IMR-90 (cell line): ENCODE measurements at regions not wholly inside any gene's neighbourhood (a gene's known extent, or its start where the extent isn't known, plus 50 kb on each side); places are given as distances from the start of the nearest gene placed in this dataset.

Experiments
- ATAC-seq: fragments of 200-7000 bp; cut with Tn5 transposase; 2 replicates; pipeline ENCODE4 v1.9.1; 2020; ENCODE audit warnings: low read depth, mild to moderate bottlenecking, moderate library complexity
- BruUV-seq: library from RNA; stranded (reverse); fragments of 400-500 nt; replicated peaks from 2 replicates; lab custom pipeline; 2021; lab: Mats Ljungman, UMichigan
- CTCF ChIA-PET: fragments of 300-600 bp; formaldehyde crosslinking; extraction: SDS; loops from one replicate; lab custom pipeline; 2021; ENCODE audit warnings: antibody characterized with exemption; lab: Yijun Ruan, JAX
- POLR2A ChIA-PET: fragments of 300-600 bp; sonication (Branson Sonifier 250); formaldehyde crosslinking; loops from one replicate; lab custom pipeline; 2022; ENCODE audit warnings: antibody characterized with exemption; ENCODE audit not compliant: unreplicated experiment; lab: Charles Lee
- DNase-seq: peaks from one replicate; pipeline ENCODE4 v3.0.0; 2013
- H2AFZ ChIP-seq: replicated peaks from 2 replicates; pipeline ENCODE3; 2013; ENCODE audit warnings: low read length, mild to moderate bottlenecking; ENCODE audit not compliant: poor library complexity
- H2AK5ac ChIP-seq: 2 replicates; pipeline ENCODE4 v1.6.1; 2013; ENCODE audit warnings: low read depth, low read length, inconsistent platforms
- H2AK9ac ChIP-seq: replicated peaks from 2 replicates; pipeline ENCODE3; 2013; ENCODE audit warnings: mild to moderate bottlenecking, low read depth, low read length, moderate library complexity; ENCODE audit not compliant: poor library complexity
- H2BK120ac ChIP-seq: 2 replicates; pipeline ENCODE4 v1.6.1; 2013; ENCODE audit warnings: low read depth, low read length, inconsistent platforms
- H2BK15ac ChIP-seq: 3 replicates; pipeline ENCODE4 v1.6.1; 2013; ENCODE audit warnings: low read depth, low read length, inconsistent platforms
- H2BK20ac ChIP-seq: 2 replicates; pipeline ENCODE4 v1.6.1; 2013; ENCODE audit warnings: low read depth, mild to moderate bottlenecking, inconsistent platforms, low read length, moderate library complexity
- H2BK5ac ChIP-seq: 2 replicates; pipeline ENCODE4 v1.6.1; 2013; ENCODE audit warnings: mild to moderate bottlenecking, low read depth, low read length, inconsistent platforms; ENCODE audit not compliant: poor library complexity, severe bottlenecking
- H3K14ac ChIP-seq: replicated peaks from 2 replicates; pipeline ENCODE4 v1.6.1; 2013; ENCODE audit warnings: low read depth, low read length, inconsistent platforms
- H3K18ac ChIP-seq: 2 replicates; pipeline ENCODE4 v1.6.1; 2013; ENCODE audit warnings: low read depth, low read length, control low read depth
- H3K23ac ChIP-seq: 2 replicates; pipeline ENCODE4 v1.6.1; 2013; ENCODE audit warnings: low read depth, low read length, inconsistent platforms
- H3K27ac ChIP-seq: 2 replicates; pipeline ENCODE4 v1.5.1; 2013; ENCODE audit warnings: mild to moderate bottlenecking, control low read depth, low read length; ENCODE audit not compliant: insufficient read depth
- H3K27me3 ChIP-seq: 2 replicates; pipeline ENCODE4 v1.6.1; 2013; ENCODE audit warnings: low read length; ENCODE audit not compliant: control insufficient read depth, insufficient read depth
- H3K36me3 ChIP-seq: 2 replicates; pipeline ENCODE4 v1.6.1; 2013; ENCODE audit warnings: low read length, mixed read lengths; ENCODE audit not compliant: control insufficient read depth, insufficient read depth
- H3K4ac ChIP-seq: 2 replicates; pipeline ENCODE4 v1.6.1; 2013; ENCODE audit warnings: low read depth, low read length, inconsistent platforms
- H3K4me1 ChIP-seq: 2 replicates; pipeline ENCODE4 v1.6.1; 2013; ENCODE audit warnings: low read length, mixed read lengths; ENCODE audit not compliant: control insufficient read depth, insufficient read depth
- H3K4me2 ChIP-seq: 2 replicates; pipeline ENCODE4 v1.6.1; 2013; ENCODE audit warnings: low read depth, mild to moderate bottlenecking, control low read depth, low read length, moderate library complexity
- H3K4me3 ChIP-seq: 2 replicates; pipeline ENCODE4 v1.5.1; 2013; ENCODE audit warnings: low read depth, mild to moderate bottlenecking, control low read depth, low read length, moderate library complexity; ENCODE audit not compliant: insufficient read depth
- H3K56ac ChIP-seq: 2 replicates; pipeline ENCODE4 v1.6.1; 2013; ENCODE audit warnings: low read length, inconsistent platforms; ENCODE audit not compliant: insufficient read depth; ENCODE audit errors: extremely low read depth
- H3K79me1 ChIP-seq, 2 experiments: 2 replicates each; pipeline ENCODE4 v1.6.1; 2013; ENCODE audit warnings: low read length in 2 of 2, inconsistent platforms in 1 of 2, low read depth in 1 of 2
- H3K9ac ChIP-seq: 2 replicates; pipeline ENCODE4 v1.6.1; 2013; ENCODE audit warnings: low read depth, low read length, control low read depth
- H3K9me1 ChIP-seq: 2 replicates; pipeline ENCODE4 v1.6.1; 2013; ENCODE audit warnings: low read length, inconsistent platforms; ENCODE audit not compliant: insufficient read depth
- H3K9me3 ChIP-seq: 2 replicates; pipeline ENCODE4 v1.6.1; 2013; ENCODE audit warnings: low read length; ENCODE audit not compliant: control insufficient read depth, insufficient read depth
- H4K20me1 ChIP-seq: 2 replicates; pipeline ENCODE4 v1.6.1; 2013; ENCODE audit warnings: low read length, inconsistent platforms; ENCODE audit not compliant: insufficient read depth
- H4K5ac ChIP-seq: 2 replicates; pipeline ENCODE4 v1.6.1; 2013; ENCODE audit warnings: mild to moderate bottlenecking, low read depth, low read length, control low read depth
- H4K8ac ChIP-seq, 2 experiments: 2 replicates each; pipeline ENCODE4 v1.6.1; 2013; ENCODE audit warnings: low read depth in 2 of 2, low read length in 2 of 2, control low read depth in 1 of 2, inconsistent platforms in 1 of 2
- H4K91ac ChIP-seq: 2 replicates; pipeline ENCODE4 v1.6.1; 2013; ENCODE audit warnings: low read depth, low read length, inconsistent platforms; ENCODE audit not compliant: insufficient read depth
- BHLHE40 ChIP-seq: fragments of 150-350 bp; IDR thresholded peaks from 2 replicates; pipeline ENCODE4 v1.6.1; 2016; ENCODE audit warnings: mild to moderate bottlenecking, low read depth, low read length
- CHD1 ChIP-seq: IDR thresholded peaks from 2 replicates; pipeline ENCODE4 v1.6.1; 2012; ENCODE audit warnings: low read depth, low read length, improper control_type of control experiment
- CTCF ChIP-seq: conservative IDR thresholded peaks from 2 replicates; pipeline ENCODE4 v1.5.1; 2012; ENCODE audit warnings: mild to moderate bottlenecking, low read depth, low read length, improper control_type of control experiment
- FOS ChIP-seq: fragments of 150-350 bp; IDR thresholded peaks from 2 replicates; pipeline ENCODE4 v1.6.1; 2016; ENCODE audit warnings: low read depth, low read length
- MXI1 ChIP-seq: IDR thresholded peaks from 2 replicates; pipeline ENCODE4 v1.6.1; 2012; ENCODE audit warnings: low read depth, mild to moderate bottlenecking, low read length, moderate library complexity, borderline replicate concordance
- RAD21 ChIP-seq: IDR thresholded peaks from 2 replicates; pipeline ENCODE4 v1.6.1; 2012; ENCODE audit warnings: low read length, improper control_type of control experiment
- RCOR1 ChIP-seq: IDR thresholded peaks from 2 replicates; pipeline ENCODE4 v1.6.1; 2012; ENCODE audit warnings: mild to moderate bottlenecking, low read length, improper control_type of control experiment; ENCODE audit not compliant: insufficient replicate concordance
- USF2 ChIP-seq: fragments of 150-350 bp; IDR thresholded peaks from 2 replicates; pipeline ENCODE4 v1.6.1; 2017; ENCODE audit warnings: mild to moderate bottlenecking, antibody characterized with exemption, low read length, low read depth
- WGBS, 2 experiments: methylation state at CpG; one replicate each; pipeline versions ENCODE4 v1.1.5 to v1.1.7; 2013; ENCODE audit warnings: missing lambda C conversion rate in 2 of 2; ENCODE audit not compliant: insufficient read length in 1 of 2; ENCODE audit errors: extremely low coverage in 2 of 2; 5-methylcytosine and 5-hydroxymethylcytosine counted together
- dilution Hi-C: fragments of 300-500 bp; cut with HindIII; formaldehyde crosslinking; loops from one replicate; pipeline ENCODE4 v1.14.3; 2018; ENCODE audit warnings: low sequenced_read_pairs; ENCODE audit not compliant: unreplicated experiment
- in situ Hi-C: fragments of 300-500 bp; cut with MboI; formaldehyde crosslinking; loops from 3 replicates; pipeline ENCODE4 v1.14.3; 2019; ENCODE audit warnings: low sequenced_read_pairs, inconsistent platforms, mixed read lengths
- intact Hi-C: fragments of 100-400 bp; cut with micrococcal nuclease; formaldehyde crosslinking; loops from 2 replicates; pipeline ENCODE4 v1.10.0; 2022

GRCh38 chr6:14756340-14756739 lies 489.5 kb upstream of the JARID2 start:
- no peaks in the 10 kb centered on the region for H3K36me3 ChIP-seq
- dilution Hi-C loops: no loop called here
- peaks cover 3% of the 10 kb centered on the region; the same call in 1 of the 2 replicates for H3K9me1 ChIP-seq
- H3K9me3 ChIP-seq: no peaks in the 10 kb centered on the region
- H3K18ac ChIP-seq: no peak overlapping the region
- H3K23ac ChIP-seq: no peak overlapping the region
- H2AFZ ChIP-seq: peak overlapping the region; percentile 37
- intact Hi-C loops: no loop called here
- no peak overlapping the region for H3K4ac ChIP-seq
- H4K8ac ChIP-seq: no peak overlapping the region
- DNase-seq (no peak), ATAC-seq (no peak)
- H2BK120ac ChIP-seq: no peak overlapping the region
- H2BK20ac ChIP-seq: 0 out of 2 replicates have a peak overlapping the region, but pooled peaks have one; percentile 30
- no peak overlapping the region for H2AK9ac ChIP-seq
- H2BK5ac ChIP-seq: no peak overlapping the region
- TF ChIP-seq RAD21: no peak
- no peak for TF ChIP-seq CHD1
- TF ChIP-seq USF2: no peak
- TF ChIP-seq RCOR1: no peak
- no peak for TF ChIP-seq MXI1
- TF ChIP-seq FOS: no peak
- no peak for TF ChIP-seq CTCF
- TF ChIP-seq BHLHE40: no peak
- H3K9ac ChIP-seq: no peak overlapping the region
- no peak overlapping the region for H3K27ac ChIP-seq
- no peaks in the 10 kb centered on the region for H3K4me1 ChIP-seq
- no peak overlapping the region for H4K91ac ChIP-seq
- H4K20me1 ChIP-seq: no peaks in the 10 kb centered on the region
- ChIA-PET CTCF (interaction anchor here (0.6 kb wide), 1 partner anchor 56 kb away, joined by 5 read pairs; no protein-coding TSS in a partner anchor), POLR2A (no interaction called here)
- H3K79me1 ChIP-seq: no peaks in the 10 kb centered on the region
- no CpG with 5 or more reads among the region's 3 CpGs for whole genome bisulfite sequencing, 2 experiments
- no peak overlapping the region for H3K4me3 ChIP-seq
- no peaks in the 10 kb centered on the region for H3K27me3 ChIP-seq
- in situ Hi-C loops: no loop called here
- H3K56ac ChIP-seq: no peak overlapping the region
- no peak overlapping the region for H4K5ac ChIP-seq
- H2AK5ac ChIP-seq: peak overlapping the region; percentile 30; the same call in 1 of the 2 replicates
- no TSS peak for BruUV-seq
- 0 out of 2 replicates have a peak overlapping the region, but pooled peaks have one; percentile 11 for H3K14ac ChIP-seq
- no peak overlapping the region for H2BK15ac ChIP-seq
- no peak overlapping the region for H3K4me2 ChIP-seq
